ENCODE measurements at regions not wholly inside any gene's neighbourhood (a gene's known extent, or its start where the extent isn't known, plus 50 kb on each side); places are given as distances from the start of the nearest gene placed in this dataset.

DNA sequence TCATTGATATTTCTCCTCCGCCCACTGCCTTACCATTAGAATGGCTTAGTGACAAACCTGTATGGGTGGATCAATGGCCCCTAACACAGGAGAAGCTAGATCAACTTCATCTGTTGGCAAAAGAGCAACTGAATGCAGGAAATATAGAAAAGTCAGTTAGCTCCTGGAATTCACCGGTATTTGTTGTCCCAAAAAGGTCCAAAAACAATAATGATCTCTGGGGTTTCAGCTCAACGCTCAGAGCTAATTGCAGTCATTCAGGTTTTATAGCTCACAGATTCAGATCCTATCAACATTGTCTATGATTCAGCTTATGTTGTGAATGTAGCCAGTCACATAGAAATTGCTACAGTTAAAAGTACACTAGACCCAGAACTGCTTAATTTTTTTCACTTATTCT, 124.0 kb upstream of the ZCCHC13 start:
- no peak overlapping the region for H3K4me3 ChIP-seq (replicated peaks; ENCODE audit: low read depth, low read length)
- no peak for DNase-seq (ENCODE audit: extremely low read depth, insufficient read length)
- H3K36me3 ChIP-seq (ENCODE audit: control insufficient read depth, insufficient read depth, low read length) = no peaks in the 10 kb centered on the region
- H3K27me3 ChIP-seq (replicated peaks; ENCODE audit: control insufficient read depth, insufficient read depth, low read length) = no peaks in the 10 kb centered on the region
- TF ChIP-seq, protein P1, sequence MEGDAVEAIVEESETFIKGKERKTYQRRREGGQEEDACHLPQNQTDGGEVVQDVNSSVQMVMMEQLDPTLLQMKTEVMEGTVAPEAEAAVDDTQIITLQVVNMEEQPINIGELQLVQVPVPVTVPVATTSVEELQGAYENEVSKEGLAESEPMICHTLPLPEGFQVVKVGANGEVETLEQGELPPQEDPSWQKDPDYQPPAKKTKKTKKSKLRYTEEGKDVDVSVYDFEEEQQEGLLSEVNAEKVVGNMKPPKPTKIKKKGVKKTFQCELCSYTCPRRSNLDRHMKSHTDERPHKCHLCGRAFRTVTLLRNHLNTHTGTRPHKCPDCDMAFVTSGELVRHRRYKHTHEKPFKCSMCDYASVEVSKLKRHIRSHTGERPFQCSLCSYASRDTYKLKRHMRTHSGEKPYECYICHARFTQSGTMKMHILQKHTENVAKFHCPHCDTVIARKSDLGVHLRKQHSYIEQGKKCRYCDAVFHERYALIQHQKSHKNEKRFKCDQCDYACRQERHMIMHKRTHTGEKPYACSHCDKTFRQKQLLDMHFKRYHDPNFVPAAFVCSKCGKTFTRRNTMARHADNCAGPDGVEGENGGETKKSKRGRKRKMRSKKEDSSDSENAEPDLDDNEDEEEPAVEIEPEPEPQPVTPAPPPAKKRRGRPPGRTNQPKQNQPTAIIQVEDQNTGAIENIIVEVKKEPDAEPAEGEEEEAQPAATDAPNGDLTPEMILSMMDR (IDR thresholded peaks at IDR 0.05; ENCODE audit: insufficient read depth, low read length, poor library complexity, severe bottlenecking) = no peak

DNA sequence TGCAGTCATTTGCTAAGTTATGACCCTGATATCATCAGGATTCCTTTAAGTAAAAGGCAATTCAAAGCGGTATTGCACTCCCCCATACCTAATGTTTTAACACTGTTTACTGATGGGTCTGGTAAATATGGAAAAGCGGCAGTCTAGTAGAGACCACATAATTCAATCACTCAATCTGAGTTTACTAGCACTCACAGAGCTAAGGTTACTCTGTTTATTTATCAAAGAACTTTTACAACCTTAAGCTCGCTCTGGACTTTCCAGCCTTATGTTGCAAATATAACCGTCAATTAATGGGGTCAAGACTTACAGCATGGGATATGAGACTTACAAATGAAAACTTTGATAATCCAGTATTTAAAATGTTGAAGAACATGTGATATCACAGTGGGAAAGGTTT, 124.5 kb upstream of the ZCCHC13 start:
- no peak overlapping the region for H3K4me3 ChIP-seq (replicated peaks; ENCODE audit: low read depth, low read length)

DNA sequence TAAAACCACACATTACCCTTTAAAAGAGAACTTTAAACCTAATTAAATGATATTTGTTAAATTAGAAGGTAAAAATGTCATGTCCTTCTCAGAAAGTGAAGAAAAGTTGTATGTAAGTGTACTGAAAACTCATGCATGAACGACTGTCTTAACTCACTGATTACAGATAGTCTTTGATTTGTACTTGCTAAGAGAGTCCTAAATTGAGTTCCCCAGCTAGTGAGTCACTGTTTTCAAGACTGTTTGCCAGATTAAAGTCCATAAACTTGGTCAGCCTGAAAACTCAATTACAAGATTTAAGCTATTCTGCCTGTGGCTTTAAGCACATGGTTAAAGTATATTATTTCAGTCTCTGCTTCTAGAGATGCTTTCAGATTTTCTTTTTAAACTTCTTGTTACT, 124.9 kb upstream of the ZCCHC13 start:
- H3K27me3 ChIP-seq (replicated peaks; ENCODE audit: control insufficient read depth, insufficient read depth, low read length) = no peaks in the 10 kb centered on the region
- TF ChIP-seq, protein P1 (IDR thresholded peaks at IDR 0.05; ENCODE audit: insufficient read depth, low read length, poor library complexity, severe bottlenecking) = no peak
- no peak overlapping the region for H3K4me3 ChIP-seq (replicated peaks; ENCODE audit: low read depth, low read length)
- no peak for DNase-seq (ENCODE audit: extremely low read depth, insufficient read length)
- no peaks in the 10 kb centered on the region for H3K36me3 ChIP-seq (ENCODE audit: control insufficient read depth, insufficient read depth, low read length)

More for the DNA sequence above, 124.5 kb upstream of the ZCCHC13 start:
- DNase-seq (ENCODE audit: extremely low read depth, insufficient read length) = no peak
- TF ChIP-seq, protein P1 (IDR thresholded peaks at IDR 0.05; ENCODE audit: insufficient read depth, low read length, poor library complexity, severe bottlenecking) = no peak
- no peaks in the 10 kb centered on the region for H3K36me3 ChIP-seq (ENCODE audit: control insufficient read depth, insufficient read depth, low read length)
- H3K27me3 ChIP-seq (replicated peaks; ENCODE audit: control insufficient read depth, insufficient read depth, low read length) = no peaks in the 10 kb centered on the region

DNA sequence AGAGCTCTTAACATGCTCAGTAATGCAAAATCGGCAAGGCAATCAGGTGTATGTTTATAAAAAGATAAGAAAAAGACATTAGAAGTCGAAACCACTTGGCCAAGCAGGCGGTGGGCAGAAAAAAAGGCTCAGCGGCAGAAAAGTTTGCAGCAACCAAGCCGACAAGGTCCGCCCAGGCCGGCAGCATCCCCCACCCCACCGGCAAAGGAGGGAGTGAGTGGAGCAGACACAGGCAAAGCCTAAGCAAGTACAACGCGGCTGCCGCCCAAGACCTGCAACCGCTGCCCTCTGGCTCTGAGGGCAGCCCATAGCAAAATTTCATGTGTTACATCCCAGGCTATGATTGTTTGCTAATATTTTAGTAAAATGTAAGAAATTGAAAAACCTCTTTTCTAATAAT, 125.4 kb upstream of the ZCCHC13 start:
- TF ChIP-seq, protein P1 (IDR thresholded peaks at IDR 0.05; ENCODE audit: insufficient read depth, low read length, poor library complexity, severe bottlenecking) = no peak
- no peak overlapping the region for H3K4me3 ChIP-seq (replicated peaks; ENCODE audit: low read depth, low read length)
- H3K27me3 ChIP-seq (replicated peaks; ENCODE audit: control insufficient read depth, insufficient read depth, low read length) = no peaks in the 10 kb centered on the region
- no peaks in the 10 kb centered on the region for H3K36me3 ChIP-seq (ENCODE audit: control insufficient read depth, insufficient read depth, low read length)
- DNase-seq (ENCODE audit: extremely low read depth, insufficient read length) = no peak

DNA sequence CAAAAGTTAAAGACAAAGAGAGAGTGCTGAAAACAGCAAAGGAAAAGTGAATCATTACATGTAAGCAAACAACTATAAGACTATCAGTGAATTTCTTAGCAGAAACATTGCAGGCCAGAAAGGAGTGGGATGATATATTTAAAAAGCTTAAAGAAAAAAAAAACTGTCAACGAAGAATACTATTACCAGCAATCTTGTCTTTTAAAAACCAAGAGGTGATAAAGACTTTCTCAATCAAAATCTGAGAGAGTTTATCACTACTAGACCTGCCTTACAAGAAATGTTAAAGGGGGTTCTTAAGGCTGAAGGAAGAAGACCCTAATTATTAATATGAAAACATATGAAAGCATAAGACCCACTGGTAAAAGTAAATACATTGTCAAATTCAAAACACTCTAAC, 132.5 kb upstream of the ZCCHC13 start:
- no peak overlapping the region for H3K4me3 ChIP-seq (replicated peaks; ENCODE audit: low read depth, low read length)
- no peaks in the 10 kb centered on the region for H3K36me3 ChIP-seq (ENCODE audit: control insufficient read depth, insufficient read depth, low read length)
- TF ChIP-seq, protein P1 (IDR thresholded peaks at IDR 0.05; ENCODE audit: insufficient read depth, low read length, poor library complexity, severe bottlenecking) = no peak
- no peak for DNase-seq (ENCODE audit: extremely low read depth, insufficient read length)
- no peaks in the 10 kb centered on the region for H3K27me3 ChIP-seq (replicated peaks; ENCODE audit: control insufficient read depth, insufficient read depth, low read length)

DNA sequence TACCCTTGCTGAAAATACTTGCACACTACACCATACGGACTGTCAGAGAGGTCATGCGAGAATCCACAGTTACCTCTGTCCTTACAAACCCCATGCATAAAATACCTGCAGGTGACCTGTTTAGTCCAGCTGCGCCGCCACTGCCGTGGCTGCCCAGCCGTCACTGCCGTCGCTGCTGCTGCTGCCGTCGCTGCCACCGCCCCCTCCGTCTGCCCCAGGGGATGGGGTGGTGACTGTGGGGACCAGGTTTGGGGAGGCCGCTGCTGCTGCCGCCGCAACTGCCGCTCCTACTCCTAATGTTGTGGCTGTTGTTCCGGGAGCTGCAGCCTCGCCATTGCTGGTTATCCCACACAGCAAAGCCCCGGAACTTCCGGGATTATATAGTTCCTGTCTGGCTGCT, 141.8 kb upstream of the ZCCHC13 start:
- TF ChIP-seq, protein P1 (IDR thresholded peaks at IDR 0.05; ENCODE audit: insufficient read depth, low read length, poor library complexity, severe bottlenecking) = no peak

More for the DNA sequence above, 141.8 kb upstream of the ZCCHC13 start:
- Histone ChIP-seq H3K36me3 (ENCODE audit: control insufficient read depth, insufficient read depth, low read length) (no peaks in the 10 kb centered on the region), H3K4me3 (replicated peaks; ENCODE audit: low read depth, low read length) (no peak overlapping the region), H3K27me3 (replicated peaks; ENCODE audit: control insufficient read depth, insufficient read depth, low read length) (no peaks in the 10 kb centered on the region)
- no peak for DNase-seq (ENCODE audit: extremely low read depth, insufficient read length)
